GM03348 (cell line): ENCODE measurements at regions not wholly inside any gene's neighbourhood (a gene's known extent, or its start where the extent isn't known, plus 50 kb on each side); places are given as distances from the start of the nearest gene placed in this dataset.
"Not testable (repeated sequence)": the region's sequence is repeated elsewhere in the genome, so short reads cannot be mapped to it uniquely, and the experiment has no call there.

Source experiments
- DNase-seq: peaks from one replicate; pipeline ENCODE4 v3.0.0; 2012; ENCODE audit warnings: low spot score

DNA sequence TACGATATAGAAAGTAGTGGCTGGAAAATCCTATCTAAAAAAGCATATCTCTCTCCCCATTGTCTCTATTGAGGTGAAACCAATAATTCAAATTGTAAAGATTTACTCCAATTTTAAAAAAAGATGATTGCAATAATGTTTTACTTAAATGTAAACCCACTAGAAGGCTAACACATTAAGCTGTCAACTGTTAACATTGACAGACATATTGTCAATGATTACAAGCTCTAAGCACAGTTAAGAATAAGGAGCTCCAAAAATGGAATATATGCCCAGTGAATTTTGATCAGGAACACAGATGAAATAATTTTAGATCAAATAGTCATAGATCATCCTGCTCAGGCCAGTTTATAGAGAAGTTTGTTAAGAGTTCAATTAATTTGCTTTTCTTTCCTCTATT is 123.6 kb upstream of the NETO1 start:
- no peak for DNase-seq

DNA sequence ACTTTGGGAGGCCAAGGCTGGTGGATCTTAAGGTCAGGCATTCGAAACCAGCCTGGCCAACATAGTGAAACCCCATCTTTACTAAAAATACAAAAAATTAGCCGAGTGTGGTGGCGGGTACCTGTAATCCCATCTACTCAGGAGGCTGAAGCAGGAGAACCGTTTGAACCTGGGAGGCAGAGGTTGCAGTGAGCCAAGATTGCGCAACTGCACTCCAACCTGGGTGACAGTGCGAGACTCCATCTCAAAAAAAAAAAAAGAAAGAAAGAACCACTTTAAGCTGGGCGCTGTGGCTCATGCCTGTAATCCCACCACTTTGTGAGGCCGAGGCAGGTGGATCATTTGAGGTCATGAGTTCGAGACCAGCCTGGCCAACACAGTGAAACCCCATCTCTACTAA is 119.8 kb upstream of the NETO1 start:
- not testable (repeated sequence) for DNase-seq

DNA sequence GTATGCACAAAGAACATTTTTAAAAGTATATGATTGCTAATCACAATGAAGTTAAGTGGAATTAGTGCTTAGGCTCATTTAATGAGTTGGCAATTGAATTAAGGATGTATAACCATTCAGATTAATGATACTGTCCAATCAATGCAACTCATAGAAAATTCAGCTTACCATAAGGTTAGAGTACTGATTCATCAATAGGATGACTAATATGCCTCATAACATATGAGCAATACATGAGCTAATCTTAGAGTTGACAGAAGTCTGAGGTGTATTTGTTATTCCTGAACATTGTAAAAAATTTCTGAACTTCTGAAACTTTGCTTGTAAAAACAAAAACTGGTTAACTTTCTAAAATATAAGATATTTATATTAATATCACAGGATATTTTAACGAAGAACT is 118.3 kb upstream of the NETO1 start:
- no peak for DNase-seq

DNA sequence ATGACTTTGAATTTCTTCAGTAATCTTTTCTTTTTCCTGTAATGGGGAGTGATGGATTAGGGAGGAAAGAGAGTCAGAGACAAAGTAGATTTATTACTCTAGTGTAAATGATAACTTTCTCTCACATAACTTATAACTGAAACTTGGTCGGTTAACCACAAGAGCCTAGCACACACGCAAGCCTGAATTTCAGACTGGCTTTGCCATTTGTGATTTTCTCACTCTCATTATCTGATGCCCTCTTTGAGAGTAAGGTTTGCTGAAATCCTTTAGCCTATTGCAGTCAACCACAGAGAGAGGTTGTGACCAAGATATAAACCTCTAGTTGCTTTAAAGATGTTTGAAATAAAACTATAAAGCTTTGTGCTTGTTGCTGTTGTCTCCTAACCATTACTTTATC is 117.9 kb upstream of the NETO1 start:
- no peak for DNase-seq

DNA sequence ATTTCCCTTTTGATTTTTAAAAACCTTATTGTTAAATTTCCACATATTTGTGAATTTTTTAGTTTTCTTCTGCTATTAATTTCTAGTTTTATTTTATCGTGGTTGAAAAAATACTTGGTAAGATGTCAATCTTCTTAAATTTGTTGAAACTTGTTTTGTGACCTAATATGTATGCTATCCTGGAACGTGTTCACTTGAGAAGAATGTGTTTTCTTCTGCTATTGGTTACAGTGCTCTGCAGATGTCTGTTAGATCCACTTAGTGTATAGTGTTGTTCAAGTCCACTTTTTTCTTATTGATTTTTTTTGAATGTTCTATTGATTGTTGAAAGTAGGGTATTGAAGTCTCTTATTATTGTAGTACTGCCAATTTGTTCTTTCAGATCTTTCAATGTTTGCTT is 116.5 kb upstream of the NETO1 start:
- DNase-seq: no peak

DNA sequence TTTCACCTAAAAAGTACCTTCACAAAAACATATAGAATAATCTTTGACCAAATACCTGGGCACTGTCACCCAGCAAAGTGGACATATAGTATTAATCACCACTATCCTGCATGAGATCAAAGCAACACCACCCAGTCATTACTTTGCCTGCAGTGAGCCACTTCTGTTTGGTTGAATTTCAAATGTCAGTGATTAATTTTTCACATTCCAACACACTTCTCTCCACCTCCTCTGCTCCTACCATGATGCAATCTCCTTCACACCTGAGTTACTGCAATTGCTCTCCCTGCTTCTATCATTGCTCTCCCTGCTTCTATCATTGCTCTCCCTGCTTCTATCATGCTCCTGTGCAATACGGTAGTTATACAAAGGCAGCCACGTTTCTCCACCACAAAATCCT is 106.1 kb upstream of the NETO1 start:
- no peak for DNase-seq

DNA sequence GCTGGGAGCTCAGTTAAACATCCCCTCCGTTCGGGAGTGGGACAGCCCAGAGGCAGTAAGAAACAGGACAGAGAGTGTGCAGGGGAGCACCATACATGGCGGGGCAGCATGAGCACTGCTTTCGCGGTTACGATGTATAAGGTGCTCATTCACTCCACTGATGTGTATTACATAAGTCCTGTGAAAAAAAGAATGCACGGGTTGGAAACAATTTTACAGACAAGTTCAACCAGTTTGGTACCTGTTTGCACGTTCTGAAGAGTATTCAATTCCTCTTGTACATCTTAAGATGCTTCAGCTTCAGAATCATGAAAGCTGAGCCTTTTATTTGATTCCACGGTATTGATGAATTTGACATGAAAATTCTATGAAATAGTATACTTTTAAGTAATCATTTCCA is 97.8 kb upstream of the NETO1 start:
- no peak for DNase-seq

DNA sequence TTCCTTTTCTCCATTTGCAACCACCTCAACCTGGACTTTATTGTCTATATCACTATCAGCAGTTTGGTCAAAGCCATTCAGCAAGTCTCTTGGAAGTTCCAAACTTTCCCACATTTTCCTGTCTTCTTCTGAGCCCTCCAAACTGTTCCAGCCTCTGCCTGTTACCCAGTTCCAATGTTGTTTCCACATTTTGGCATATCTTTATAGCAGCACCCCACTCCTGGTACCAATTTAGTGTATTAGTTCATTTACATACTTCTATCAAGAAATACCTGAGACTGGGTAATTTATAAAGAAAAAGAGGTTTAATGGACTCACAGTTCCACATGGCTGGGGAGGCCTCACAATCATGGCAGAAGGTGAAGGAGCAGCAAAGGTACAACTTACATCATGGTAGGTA is 90.4 kb upstream of the NETO1 start:
- not testable (repeated sequence) for DNase-seq

DNA sequence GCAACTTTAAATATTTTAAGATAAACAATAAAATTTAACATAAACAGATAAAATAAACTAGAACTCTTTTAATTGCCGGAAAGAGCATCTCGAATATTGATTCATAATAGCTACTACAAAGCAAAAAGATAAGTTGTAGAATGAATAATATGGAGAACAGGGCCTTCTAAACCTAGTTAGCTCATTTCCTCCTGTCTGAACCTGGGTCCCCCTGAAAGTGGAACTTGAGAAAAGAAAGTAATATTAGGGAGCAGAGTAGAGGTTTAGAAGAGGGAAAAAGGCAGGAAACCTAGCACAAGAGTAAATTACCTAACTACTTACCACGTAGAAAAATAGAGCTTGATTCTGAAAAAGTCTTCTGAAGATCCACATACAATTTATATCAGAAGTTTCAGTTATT is 80.7 kb upstream of the NETO1 start:
- no peak for DNase-seq

DNA sequence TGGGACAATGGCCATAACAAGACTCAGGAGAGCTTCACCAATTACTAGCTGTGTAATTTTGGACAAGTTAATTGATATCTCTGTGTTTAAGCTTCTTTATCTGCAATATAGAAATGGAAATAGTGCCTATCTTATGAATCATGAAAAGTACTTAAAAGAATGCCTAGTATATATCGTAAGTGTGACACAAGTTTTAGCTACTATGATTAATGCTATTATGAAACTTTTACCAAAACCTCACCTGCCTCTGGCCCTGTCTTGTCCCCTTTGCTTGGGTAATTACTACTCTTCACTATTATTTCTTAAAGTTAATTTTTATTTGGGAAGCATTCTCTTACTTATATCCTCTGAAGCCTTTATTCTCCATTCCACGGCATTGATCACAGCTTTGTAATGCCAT is 75.0 kb upstream of the NETO1 start:
- no peak for DNase-seq

DNA sequence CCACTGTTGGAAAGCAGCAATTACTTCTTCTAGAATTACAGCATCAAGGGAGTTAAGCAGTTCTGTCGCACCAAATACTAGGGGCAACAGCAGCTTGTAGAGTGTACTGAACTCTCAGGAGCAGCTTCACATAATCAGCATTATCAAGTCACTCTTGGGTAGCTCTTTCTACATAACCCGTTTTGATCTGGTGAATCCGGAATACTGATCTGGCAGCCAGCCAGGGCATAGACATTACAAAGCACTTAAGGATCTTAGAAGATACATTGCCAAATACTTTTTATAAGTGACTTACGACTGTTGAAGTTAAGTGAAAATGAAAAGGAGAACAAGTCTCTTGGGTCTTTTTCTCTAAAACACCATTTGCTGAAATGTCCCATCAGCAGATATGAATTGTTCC is 73.2 kb upstream of the NETO1 start:
- no peak for DNase-seq

DNA sequence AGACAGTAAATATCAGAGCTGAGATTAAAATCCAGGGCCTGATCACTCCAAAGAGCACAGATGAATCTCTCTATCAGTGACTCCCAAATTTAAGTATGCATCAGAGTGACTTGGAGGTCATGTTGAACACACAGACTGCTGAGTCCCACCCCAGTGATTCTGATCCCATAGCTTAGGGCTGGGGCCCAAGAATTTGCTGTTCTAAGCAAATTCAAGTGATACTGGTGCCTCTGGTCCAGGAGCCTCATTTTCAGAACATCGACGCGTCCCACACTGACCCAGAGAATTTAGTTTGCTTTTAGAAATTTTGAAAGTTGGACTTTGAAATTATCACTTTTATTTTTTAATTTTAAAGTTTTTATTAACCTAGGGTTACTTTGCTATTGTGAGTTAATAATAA is 72.7 kb upstream of the NETO1 start:
- no peak for DNase-seq

DNA sequence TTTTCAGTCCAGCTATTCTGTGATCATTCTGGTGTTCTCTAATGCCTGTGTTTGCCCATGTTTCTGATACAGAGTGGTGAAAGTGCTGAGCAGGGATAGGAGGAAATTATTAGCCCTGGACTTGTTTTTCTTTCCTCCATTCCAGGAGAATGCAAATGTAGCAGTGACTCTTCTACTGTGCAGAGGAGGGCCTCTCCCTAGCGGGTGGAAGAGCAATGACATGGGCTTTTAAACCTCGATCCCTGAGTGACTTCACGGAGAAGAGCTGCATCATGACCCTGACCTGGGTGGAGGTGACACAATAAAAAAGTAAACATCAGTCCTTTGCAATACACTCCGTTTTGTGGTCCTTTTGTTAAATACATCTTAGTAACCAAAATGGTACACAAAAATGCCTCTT is 68.0 kb upstream of the NETO1 start:
- DNase-seq: no peak

DNA sequence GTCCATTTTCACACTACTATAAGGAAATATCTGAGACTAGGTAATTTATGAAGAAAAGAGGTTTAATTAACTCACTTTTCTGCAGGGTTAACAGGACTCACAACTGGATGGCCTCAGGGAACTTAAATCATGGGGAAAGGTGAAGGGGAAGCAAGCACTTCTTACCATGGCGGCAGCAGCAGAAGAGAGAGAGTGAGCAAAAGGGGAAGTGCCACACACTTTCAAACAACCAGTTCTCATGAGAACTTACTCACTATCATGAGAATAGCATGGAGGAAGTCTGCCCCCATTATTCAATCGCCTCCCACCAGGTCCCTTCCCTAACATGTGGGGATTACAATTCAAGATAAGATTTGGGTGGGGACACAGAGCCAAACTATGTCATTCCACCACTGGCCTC is 55.1 kb upstream of the NETO1 start:
- no peak for DNase-seq
